H9 (cell line): ENCODE measurements at regions not wholly inside any gene's neighbourhood (a gene's known extent, or its start where the extent isn't known, plus 50 kb on each side); places are given as distances from the start of the nearest gene placed in this dataset.

Experiments used
- DNase-seq: peaks from one replicate; pipeline ENCODE4 v3.0.0-alpha.2; 2017
- H2AFZ ChIP-seq: one replicate; pipeline ENCODE4 v1.6.1; 2013; ENCODE audit warnings: mild to moderate bottlenecking, low read length, control low read depth, moderate library complexity
- H2AK5ac ChIP-seq: 2 replicates; pipeline ENCODE4 v1.6.1; 2013; ENCODE audit warnings: low read length, control low read depth, mixed read lengths; ENCODE audit not compliant: insufficient read length
- H2BK120ac ChIP-seq: one replicate; pipeline ENCODE4 v1.6.1; 2013; ENCODE audit warnings: low read depth, mild to moderate bottlenecking, low read length, control low read depth, inconsistent platforms; ENCODE audit not compliant: poor library complexity, severe bottlenecking
- H2BK12ac ChIP-seq: 2 replicates; pipeline ENCODE4 v1.6.1; 2013; ENCODE audit warnings: low read length, control low read depth, mixed read lengths, low read depth; ENCODE audit not compliant: insufficient read length
- H2BK15ac ChIP-seq: 2 replicates; pipeline ENCODE4 v1.6.1; 2013; ENCODE audit warnings: low read depth, low read length, control low read depth
- H2BK20ac ChIP-seq: one replicate; pipeline ENCODE4 v1.6.1; 2013; ENCODE audit warnings: low read depth, mild to moderate bottlenecking, low read length, control low read depth, inconsistent platforms; ENCODE audit not compliant: poor library complexity, severe bottlenecking
- H2BK5ac ChIP-seq: 2 replicates; pipeline ENCODE4 v1.6.1; 2013; ENCODE audit warnings: low read length, control low read depth, mixed read lengths; ENCODE audit not compliant: insufficient read length
- H3K14ac ChIP-seq: 2 replicates; pipeline ENCODE4 v1.6.1; 2013; ENCODE audit warnings: low read length, control low read depth; ENCODE audit not compliant: insufficient read depth
- H3K18ac ChIP-seq: 2 replicates; pipeline ENCODE4 v1.6.1; 2013; ENCODE audit warnings: low read depth, mild to moderate bottlenecking, mixed read lengths, low read length, control low read depth; ENCODE audit not compliant: insufficient read length
- H3K23ac ChIP-seq: 2 replicates; pipeline ENCODE4 v1.6.1; 2013; ENCODE audit warnings: low read length, control low read depth, mixed read lengths, low read depth; ENCODE audit not compliant: insufficient read length
- H3K23me2 ChIP-seq: 2 replicates; pipeline ENCODE4 v1.6.1; 2013; ENCODE audit warnings: low read depth, mild to moderate bottlenecking, mixed read lengths, low read length, control low read depth; ENCODE audit not compliant: insufficient read length, poor library complexity, severe bottlenecking
- H3K27ac ChIP-seq: 2 replicates; pipeline ENCODE4 v1.5.1; 2013; ENCODE audit warnings: low read length, control low read depth, mixed read lengths, low read depth; ENCODE audit not compliant: insufficient read length
- H3K27me3 ChIP-seq: 2 replicates; pipeline ENCODE4 v1.6.1; 2013; ENCODE audit warnings: low read length, control low read depth, inconsistent platforms; ENCODE audit not compliant: insufficient read depth
- H3K4ac ChIP-seq: 2 replicates; pipeline ENCODE4 v1.6.1; 2013; ENCODE audit warnings: low read depth, mild to moderate bottlenecking, control low read depth, inconsistent platforms, low read length, moderate library complexity
- H3K4me1 ChIP-seq: 2 replicates; pipeline ENCODE4 v1.6.1; 2013; ENCODE audit warnings: low read length, control low read depth, inconsistent platforms; ENCODE audit not compliant: insufficient read depth
- H3K4me2 ChIP-seq: 2 replicates; pipeline ENCODE4 v1.6.1; 2013; ENCODE audit warnings: low read length, control low read depth, mixed read lengths; ENCODE audit not compliant: insufficient read length, insufficient read depth
- H3K56ac ChIP-seq: 2 replicates; pipeline ENCODE4 v1.6.1; 2013; ENCODE audit warnings: low read depth, mild to moderate bottlenecking, mixed read lengths, low read length, control low read depth; ENCODE audit not compliant: insufficient read length
- H3K79me1 ChIP-seq: 2 replicates; pipeline ENCODE4 v1.6.1; 2013; ENCODE audit warnings: low read depth, mild to moderate bottlenecking, moderate library complexity, low read length, control low read depth, inconsistent platforms; ENCODE audit not compliant: insufficient read depth, poor library complexity, severe bottlenecking
- H3K79me2 ChIP-seq: 2 replicates; pipeline ENCODE4 v1.6.1; 2013; ENCODE audit warnings: low read length, control low read depth, inconsistent platforms; ENCODE audit not compliant: insufficient read depth
- H3K9ac ChIP-seq: 2 replicates; pipeline ENCODE4 v1.6.1; 2013; ENCODE audit warnings: low read length, control low read depth, mixed read lengths; ENCODE audit not compliant: insufficient read length; ENCODE audit errors: extremely low read depth
- H3K9me3 ChIP-seq: one replicate; pipeline ENCODE4 v1.6.1; 2013; ENCODE audit warnings: low read depth, low read length, inconsistent platforms; ENCODE audit not compliant: control insufficient read depth
- H3T11ph ChIP-seq: one replicate; pipeline ENCODE4 v1.6.1; 2013; ENCODE audit warnings: mild to moderate bottlenecking, low read length, control low read depth, inconsistent platforms
- H4K20me1 ChIP-seq: one replicate; pipeline ENCODE4 v1.6.1; 2013; ENCODE audit not compliant: control insufficient read depth, insufficient read length, insufficient read depth
- H4K5ac ChIP-seq: 2 replicates; pipeline ENCODE4 v1.6.1; 2013; ENCODE audit warnings: low read depth, mild to moderate bottlenecking, mixed read lengths, low read length, control low read depth; ENCODE audit not compliant: insufficient read length
- H4K8ac ChIP-seq: replicated peaks from 2 replicates; pipeline ENCODE4 v1.6.1; 2013; ENCODE audit warnings: low read length, control low read depth, mixed read lengths, low read depth; ENCODE audit not compliant: insufficient read length
- H4K91ac ChIP-seq: 2 replicates; pipeline ENCODE4 v1.6.1; 2013; ENCODE audit warnings: low read depth, mild to moderate bottlenecking, moderate library complexity, mixed read lengths, low read length, control low read depth; ENCODE audit not compliant: insufficient read length
- H3K27ac Mint-ChIP-seq, 3 experiments: 2 replicates in 2 of 3; 3 replicates in 1 of 3; pipeline ENCODE4 v1.8.0; 2020 to 2021; ENCODE audit warnings: mixed read lengths in 3 of 3, mild to moderate bottlenecking in 1 of 3, moderate library complexity in 1 of 3
- H3K27me3 Mint-ChIP-seq: 2 replicates; pipeline ENCODE4 v1.8.0; 2021; ENCODE audit warnings: low read depth, mild to moderate bottlenecking, moderate library complexity, mixed read lengths
- H3K36me3 Mint-ChIP-seq, 3 experiments: 2 replicates in 2 of 3; 3 replicates in 1 of 3; pipeline ENCODE4 v1.8.0; 2020 to 2021; ENCODE audit warnings: low read depth in 3 of 3, mixed read lengths in 3 of 3; ENCODE audit not compliant: insufficient read depth in 1 of 3
- H3K4me1 Mint-ChIP-seq, 2 experiments: 2 replicates each; pipeline ENCODE4 v1.8.0; 2020; ENCODE audit warnings: mixed read lengths in 2 of 2
- H3K4me3 Mint-ChIP-seq, 2 experiments: 2 replicates in 1 of 2; 3 replicates in 1 of 2; pipeline ENCODE4 v1.8.0; 2020 to 2021; ENCODE audit warnings: mild to moderate bottlenecking in 2 of 2, mixed read lengths in 2 of 2, moderate library complexity in 1 of 2
- H3K9me3 Mint-ChIP-seq, 2 experiments: 2 replicates in 1 of 2; 3 replicates in 1 of 2; pipeline ENCODE4 v1.8.0; 2020; ENCODE audit warnings: mild to moderate bottlenecking in 2 of 2, mixed read lengths in 2 of 2, moderate library complexity in 1 of 2
- CTCF ChIP-seq: fragments of 200-600 bp; sonication (generic); conservative IDR thresholded peaks from 3 replicates; pipeline ENCODE4 v1.8.0; 2021; ENCODE audit warnings: antibody characterized with exemption, mild to moderate bottlenecking
- WGBS: extraction: QIAGEN DNeasy Blood & Tissue Kit; methylation state at CpG from one replicate; pipeline ENCODE4 v1.1.7; 2013; ENCODE audit warnings: missing lambda C conversion rate, low lambda C conversion rate, mixed read lengths; ENCODE audit not compliant: insufficient read length; ENCODE audit errors: extremely low coverage; 5-methylcytosine and 5-hydroxymethylcytosine counted together

DNA sequence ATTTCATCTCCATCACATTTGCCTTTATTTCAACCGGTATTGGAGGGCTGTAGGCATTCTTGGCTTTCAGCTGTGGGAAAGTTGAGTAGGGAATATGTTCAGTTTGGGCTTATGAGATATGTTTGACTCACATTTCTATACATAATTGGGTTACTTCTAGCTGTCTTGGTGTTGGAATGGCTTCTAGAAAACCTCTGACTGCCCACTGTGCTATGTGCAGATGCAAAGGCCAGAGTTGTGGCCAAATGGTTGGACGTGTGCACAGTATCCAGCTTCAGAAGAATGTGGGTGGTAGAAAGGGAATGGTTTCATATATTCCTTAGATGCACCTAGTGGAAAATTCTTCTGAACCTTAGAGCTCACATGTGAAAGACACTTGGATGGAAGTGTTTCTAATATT is 92.6 kb upstream of the H2AZ1 start:
- no peaks in the 10 kb centered on the region for H3K9me3 ChIP-seq
- Mint-ChIP-seq H3K4me1 (peaks cover 3 to 4% of the 10 kb centered on the region in 2 experiments; a peak in 3 of 4 replicates), H3K4me3 (no peak overlapping the region), H3K36me3 (peaks cover 0 to 2% (median 0%) of the 10 kb centered on the region in 3 experiments; a peak in 1 of 7 replicates), H3K27ac (no peak overlapping the region), H3K9me3 (no peaks in the 10 kb centered on the region; a peak in 1 of 5 replicates), H3K27me3 (no peaks in the 10 kb centered on the region)
- no peak overlapping the region for H4K91ac ChIP-seq
- H3K79me1 ChIP-seq: no peaks in the 10 kb centered on the region
- no peak overlapping the region for H3K4ac ChIP-seq
- H3K18ac ChIP-seq: no peak overlapping the region
- DNase-seq: no peak
- TF ChIP-seq CTCF: no peak
- H3K27me3 ChIP-seq: no peaks in the 10 kb centered on the region
- H2BK120ac ChIP-seq: no peak overlapping the region
- H4K5ac ChIP-seq: no peak overlapping the region
- no peak overlapping the region for H3K27ac ChIP-seq
- WGBS: no CpG with 5 or more reads among the region's 2 CpGs
- no peaks in the 10 kb centered on the region for H3K23me2 ChIP-seq
- H2BK5ac ChIP-seq: no peak overlapping the region
- H3K79me2 ChIP-seq: no peaks in the 10 kb centered on the region
- H2BK15ac ChIP-seq: no peak overlapping the region
- no peaks in the 10 kb centered on the region for H4K20me1 ChIP-seq
- H3K14ac ChIP-seq: no peak overlapping the region
- no peak overlapping the region for H3K23ac ChIP-seq
- no peak overlapping the region for H2BK12ac ChIP-seq
- no peaks in the 10 kb centered on the region for H3K4me1 ChIP-seq
- H3K4me2 ChIP-seq: no peak overlapping the region
- H2AK5ac ChIP-seq: no peak overlapping the region
- no peak overlapping the region for H2AFZ ChIP-seq
- no peak overlapping the region for H4K8ac ChIP-seq
- H2BK20ac ChIP-seq: no peak overlapping the region
- H3K9ac ChIP-seq: no peak overlapping the region
- H3T11ph ChIP-seq: no peak overlapping the region
- no peak overlapping the region for H3K56ac ChIP-seq
